Kidney epithelial cell (primary cell): ENCODE measurements at regions not wholly inside any gene's neighbourhood (a gene's known extent, or its start where the extent isn't known, plus 50 kb on each side); places are given as distances from the start of the nearest gene placed in this dataset.

ENCODE experiments used
- DNase-seq: peaks from one replicate; pipeline ENCODE4 v3.0.0-alpha.2; 2010; ENCODE audit warnings: low read depth
- H3K27me3 ChIP-seq: 2 replicates; pipeline ENCODE4 v1.6.0; 2011; ENCODE audit warnings: low read length; ENCODE audit not compliant: control insufficient read depth, insufficient read depth
- H3K36me3 ChIP-seq: 2 replicates; pipeline ENCODE4 v1.5.1; 2011; ENCODE audit warnings: low read length; ENCODE audit not compliant: control insufficient read depth, insufficient read depth
- H3K4me3 ChIP-seq: 2 replicates; pipeline ENCODE4 v1.5.1; 2011; ENCODE audit warnings: low read depth, mild to moderate bottlenecking, control low read depth, low read length
- CTCF ChIP-seq: IDR thresholded peaks from 2 replicates; pipeline ENCODE4 v1.5.1; 2011; ENCODE audit warnings: mild to moderate bottlenecking, moderate library complexity, low read length, control low read depth, inconsistent platforms; ENCODE audit not compliant: insufficient read depth, poor library complexity, severe bottlenecking

GRCh38 chr2:37851428-37851827 lies 73.7 kb upstream of the RMDN2 start:
- no peak overlapping the region for H3K4me3 ChIP-seq

GRCh38 chr2:37851828-37852584 lies 73.1 kb upstream of the RMDN2 start:
- Histone ChIP-seq H3K36me3 (no peaks in the 10 kb centered on the region), H3K4me3 (no peak overlapping the region), H3K27me3 (no peaks in the 10 kb centered on the region)
- no peak for TF ChIP-seq CTCF
- DNase-seq = no peak

More at GRCh38 chr2:37851428-37851827, 73.7 kb upstream of the RMDN2 start:
- H3K27me3 ChIP-seq = no peaks in the 10 kb centered on the region
- no peaks in the 10 kb centered on the region for H3K36me3 ChIP-seq
- no peak for TF ChIP-seq CTCF
- no peak for DNase-seq

GRCh38 chr2:37852585-37853014 lies 72.5 kb upstream of the RMDN2 start:
- TF ChIP-seq CTCF = no peak
- Histone ChIP-seq H3K27me3 (no peaks in the 10 kb centered on the region), H3K4me3 (no peak overlapping the region), H3K36me3 (no peaks in the 10 kb centered on the region)
- DNase-seq = no peak

- no peak for DNase-seq
- Histone ChIP-seq H3K4me3 (no peak overlapping the region), H3K27me3 (no peaks in the 10 kb centered on the region), H3K36me3 (no peaks in the 10 kb centered on the region)
- TF ChIP-seq CTCF = no peak
Measured at GRCh38 chr2:37854676-37855282, 70.3 kb upstream of the RMDN2 start.

GRCh38 chr2:37855283-37856041 lies 69.6 kb upstream of the RMDN2 start:
- no peak for TF ChIP-seq CTCF
- no peak for DNase-seq
- Histone ChIP-seq H3K4me3 (no peak overlapping the region), H3K27me3 (no peaks in the 10 kb centered on the region), H3K36me3 (no peaks in the 10 kb centered on the region)
